ENCODE measurements at regions not wholly inside any gene's neighbourhood (a gene's known extent, or its start where the extent isn't known, plus 50 kb on each side); places are given as distances from the start of the nearest gene placed in this dataset.

DNA sequence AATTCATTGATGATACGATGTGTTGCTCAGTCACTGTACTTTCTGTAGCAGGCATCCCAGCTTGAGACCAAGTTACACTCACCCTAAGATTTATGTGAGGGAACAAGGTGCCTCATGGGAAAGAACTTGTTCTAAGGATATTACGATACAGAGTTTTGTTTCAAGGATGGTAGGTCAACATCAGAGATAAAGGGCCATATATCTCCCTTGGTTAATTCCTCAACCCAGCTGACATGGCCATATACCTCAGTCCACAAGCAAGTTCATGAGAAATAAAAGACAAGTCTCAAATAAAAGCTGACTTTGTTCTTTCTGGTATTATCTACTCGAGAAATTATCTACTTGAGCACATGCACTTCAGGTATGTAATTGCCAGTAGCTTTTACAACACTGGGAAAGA, 1535.9 kb upstream of the IGFBP7 start:
- no peaks in the 10 kb centered on the region for H3K4me1 Mint-ChIP-seq
- H3K9me3 Mint-ChIP-seq, result peaks cover 0 to 21% (median 4%) of the 10 kb centered on the region in 3 donors
- no peak overlapping the region for H3K27ac Mint-ChIP-seq
- no peak overlapping the region for H3K4me3 Mint-ChIP-seq
- no peaks in the 10 kb centered on the region for H3K27me3 Mint-ChIP-seq
- H3K36me3 Mint-ChIP-seq, result no peaks in the 10 kb centered on the region

DNA sequence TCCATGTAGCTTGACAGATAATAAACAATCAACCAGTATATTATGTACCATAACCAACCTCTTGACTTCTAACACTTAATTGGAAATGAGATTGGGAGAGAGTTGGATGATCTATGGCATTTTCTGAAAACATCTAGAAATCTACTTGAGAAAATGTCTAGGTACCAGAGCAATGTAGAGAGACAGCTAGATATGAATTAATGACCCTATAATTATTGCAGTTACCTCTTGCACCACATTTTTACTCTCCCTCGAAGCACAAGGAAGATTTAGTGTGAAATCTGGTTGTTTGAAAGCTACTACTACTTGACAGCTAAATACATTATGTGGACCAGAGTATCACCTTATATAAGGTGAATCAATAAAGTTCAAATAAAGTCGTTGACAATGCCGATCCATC, 1534.4 kb upstream of the IGFBP7 start:
- Mint-ChIP-seq H3K9me3 (peaks cover 2 to 34% (median 2%) of the 10 kb centered on the region in 3 donors), H3K4me1 (no peaks in the 10 kb centered on the region), H3K36me3 (no peaks in the 10 kb centered on the region), H3K27me3 (no peaks in the 10 kb centered on the region), H3K27ac (no peak overlapping the region), H3K4me3 (no peak overlapping the region)

DNA sequence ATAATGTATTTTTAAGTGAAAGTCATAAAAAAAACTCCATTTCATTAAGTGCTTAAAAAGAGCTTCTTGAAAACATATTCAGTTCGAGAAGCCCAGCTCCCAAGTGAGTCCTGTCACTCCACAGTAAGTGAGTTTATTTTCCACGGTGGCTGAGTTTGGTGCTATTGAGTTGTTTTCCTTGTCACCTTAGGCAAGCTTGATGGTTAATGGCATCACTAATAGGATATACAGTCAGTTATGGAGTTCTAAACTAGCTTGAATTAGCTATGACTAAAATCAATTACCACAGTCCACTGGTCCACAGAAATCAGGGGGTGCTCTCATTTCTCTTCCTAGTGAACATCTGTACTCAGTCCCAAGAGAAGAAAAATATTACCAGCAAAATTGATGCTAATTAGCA, 1526.2 kb upstream of the IGFBP7 start:
- H3K27ac Mint-ChIP-seq, result no peak overlapping the region
- no peaks in the 10 kb centered on the region for H3K4me1 Mint-ChIP-seq
- no peak overlapping the region for H3K4me3 Mint-ChIP-seq
- peaks cover 0 to 25% (median 2%) of the 10 kb centered on the region in 3 donors for H3K9me3 Mint-ChIP-seq
- no peaks in the 10 kb centered on the region for H3K36me3 Mint-ChIP-seq
- H3K27me3 Mint-ChIP-seq, result no peaks in the 10 kb centered on the region

DNA sequence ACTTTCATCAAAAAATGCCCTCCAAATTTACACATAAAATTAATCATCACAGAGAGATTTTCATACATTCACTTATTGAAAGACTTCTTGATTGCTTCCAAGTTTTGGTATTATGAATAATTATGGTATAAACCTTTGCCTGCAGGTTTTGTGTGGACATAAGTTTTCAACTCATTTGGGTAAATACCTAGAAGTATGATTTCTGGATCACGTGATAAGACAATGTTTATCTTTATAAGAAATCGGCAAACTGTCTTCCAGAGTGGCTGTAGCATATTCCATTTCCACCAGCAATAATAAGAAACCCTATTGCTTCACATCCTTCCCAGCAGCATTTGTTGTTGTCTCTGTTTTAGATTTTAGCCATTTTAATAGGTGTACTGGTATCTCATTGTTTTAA, 1507.0 kb upstream of the IGFBP7 start:
- no peaks in the 10 kb centered on the region for H3K27me3 Mint-ChIP-seq
- peaks cover 1 to 7% (median 4%) of the 10 kb centered on the region in 3 donors for H3K9me3 Mint-ChIP-seq
- H3K27ac Mint-ChIP-seq, result no peak overlapping the region
- no peak overlapping the region for H3K4me3 Mint-ChIP-seq
- no peaks in the 10 kb centered on the region for H3K4me1 Mint-ChIP-seq
- peaks cover 2% of the 10 kb centered on the region for H3K36me3 Mint-ChIP-seq

DNA sequence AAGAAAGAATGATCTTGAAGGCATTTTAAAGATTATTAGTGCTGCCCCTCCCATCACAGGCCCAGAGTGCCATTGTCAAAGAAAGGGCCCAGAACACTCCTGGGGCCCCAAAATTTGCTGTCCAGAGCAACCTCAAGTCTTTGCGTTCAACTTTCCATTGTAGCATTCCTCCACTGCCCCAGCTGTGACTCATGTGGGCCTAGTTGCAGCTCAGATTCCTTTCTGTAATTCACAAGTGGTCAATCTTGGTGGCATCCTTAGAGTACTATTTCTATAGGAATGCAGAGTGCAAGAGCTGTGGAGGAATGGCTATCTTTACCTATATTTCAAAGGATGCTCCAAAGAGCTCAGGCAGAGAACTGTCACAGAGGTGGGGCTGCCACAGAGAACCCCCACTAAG, 1500.8 kb upstream of the IGFBP7 start:
- no peak overlapping the region for H3K4me3 Mint-ChIP-seq
- H3K36me3 Mint-ChIP-seq, result peaks cover 2% of the 10 kb centered on the region
- H3K4me1 Mint-ChIP-seq, result no peaks in the 10 kb centered on the region
- peaks cover 1 to 7% (median 1%) of the 10 kb centered on the region in 3 donors for H3K9me3 Mint-ChIP-seq
- H3K27ac Mint-ChIP-seq, result no peak overlapping the region
- H3K27me3 Mint-ChIP-seq, result no peaks in the 10 kb centered on the region

- H3K9me3 Mint-ChIP-seq, result peaks cover 1 to 11% (median 10%) of the 10 kb centered on the region in 3 donors
- H3K4me1 Mint-ChIP-seq, result no peaks in the 10 kb centered on the region
- no peaks in the 10 kb centered on the region for H3K36me3 Mint-ChIP-seq
- H3K4me3 Mint-ChIP-seq, result no peak overlapping the region
- H3K27me3 Mint-ChIP-seq, result no peaks in the 10 kb centered on the region
- H3K27ac Mint-ChIP-seq, result no peak overlapping the region
Measured at GRCh38 chr4:58606303-58606702, 1496.1 kb upstream of the IGFBP7 start.

DNA sequence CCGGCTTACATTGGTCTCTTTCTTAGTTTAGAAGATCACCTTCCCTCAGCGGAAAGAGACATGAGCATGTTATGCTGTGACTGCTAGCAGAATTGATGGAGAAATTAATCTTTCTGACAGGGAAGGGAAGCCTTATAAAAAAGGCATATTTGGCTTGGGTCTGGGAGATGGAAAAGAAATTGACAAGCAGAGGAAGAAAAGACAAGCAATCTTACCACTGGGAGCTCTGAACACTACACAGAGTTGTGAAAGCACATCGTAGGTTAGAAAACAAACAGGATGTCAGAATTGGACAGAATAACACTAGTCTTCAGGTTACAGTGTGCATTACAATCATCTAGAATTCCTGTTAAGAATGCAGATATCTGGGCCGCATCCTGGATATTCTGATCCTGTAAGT, 1493.8 kb upstream of the IGFBP7 start:
- H3K4me1 Mint-ChIP-seq, result no peaks in the 10 kb centered on the region
- no peak overlapping the region for H3K4me3 Mint-ChIP-seq
- no peaks in the 10 kb centered on the region for H3K36me3 Mint-ChIP-seq
- peaks cover 0 to 14% (median 11%) of the 10 kb centered on the region in 3 donors for H3K9me3 Mint-ChIP-seq
- H3K27me3 Mint-ChIP-seq, result no peaks in the 10 kb centered on the region
- no peak overlapping the region for H3K27ac Mint-ChIP-seq

GRCh38 chr4:58602731-58603359, 1492.7 kb upstream of the IGFBP7 start:
- H3K4me3 Mint-ChIP-seq, result no peak overlapping the region
- H3K36me3 Mint-ChIP-seq, result no peaks in the 10 kb centered on the region
- H3K27ac Mint-ChIP-seq, result no peak overlapping the region
- no peaks in the 10 kb centered on the region for H3K4me1 Mint-ChIP-seq
- H3K9me3 Mint-ChIP-seq, result peaks cover 0 to 14% (median 12%) of the 10 kb centered on the region in 3 donors
- H3K27me3 Mint-ChIP-seq, result no peaks in the 10 kb centered on the region

GRCh38 chr4:58602022-58602421, 1491.8 kb upstream of the IGFBP7 start:
- Mint-ChIP-seq H3K4me3 (no peak overlapping the region), H3K27ac (no peak overlapping the region), H3K4me1 (no peaks in the 10 kb centered on the region), H3K9me3 (peaks cover 0 to 14% (median 12%) of the 10 kb centered on the region in 3 donors), H3K36me3 (no peaks in the 10 kb centered on the region), H3K27me3 (no peaks in the 10 kb centered on the region)

DNA sequence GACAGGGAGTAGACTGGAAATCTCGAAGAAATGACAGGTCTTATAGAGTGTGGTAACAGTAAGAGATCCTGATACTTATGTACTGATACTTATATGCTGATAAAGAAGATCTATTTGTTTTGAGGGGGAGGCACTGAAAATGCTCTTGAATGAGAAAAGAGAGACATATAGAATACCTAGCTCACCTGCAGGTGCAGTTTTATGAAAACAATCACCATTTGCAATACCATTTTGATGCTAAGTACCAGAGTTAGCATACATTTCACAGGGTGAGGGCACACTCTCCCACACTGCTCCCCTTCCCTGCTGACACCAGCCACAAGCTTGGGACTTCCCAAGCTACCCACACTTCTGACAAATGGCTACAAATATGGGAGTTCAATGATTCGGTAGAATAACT, 1490.1 kb upstream of the IGFBP7 start:
- Mint-ChIP-seq H3K4me1 (no peaks in the 10 kb centered on the region), H3K27me3 (no peaks in the 10 kb centered on the region), H3K36me3 (no peaks in the 10 kb centered on the region), H3K4me3 (no peak overlapping the region), H3K27ac (no peak overlapping the region), H3K9me3 (peaks cover 0 to 14% (median 10%) of the 10 kb centered on the region in 3 donors)

GRCh38 chr4:58590722-58591121, 1480.5 kb upstream of the IGFBP7 start:
- Mint-ChIP-seq H3K9me3 (peaks cover 0 to 4% (median 0%) of the 10 kb centered on the region in 3 donors), H3K27me3 (no peaks in the 10 kb centered on the region), H3K4me3 (no peak overlapping the region), H3K27ac (no peak overlapping the region), H3K4me1 (no peaks in the 10 kb centered on the region), H3K36me3 (no peaks in the 10 kb centered on the region)

- H3K9me3 Mint-ChIP-seq, result peaks cover 2 to 3% (median 2%) of the 10 kb centered on the region in 3 donors
- H3K27ac Mint-ChIP-seq, result no peak overlapping the region
- H3K4me1 Mint-ChIP-seq, result no peaks in the 10 kb centered on the region
- no peaks in the 10 kb centered on the region for H3K27me3 Mint-ChIP-seq
- no peak overlapping the region for H3K4me3 Mint-ChIP-seq
- H3K36me3 Mint-ChIP-seq, result no peaks in the 10 kb centered on the region
Measured at GRCh38 chr4:58587856-58588255, 1477.7 kb upstream of the IGFBP7 start.

DNA sequence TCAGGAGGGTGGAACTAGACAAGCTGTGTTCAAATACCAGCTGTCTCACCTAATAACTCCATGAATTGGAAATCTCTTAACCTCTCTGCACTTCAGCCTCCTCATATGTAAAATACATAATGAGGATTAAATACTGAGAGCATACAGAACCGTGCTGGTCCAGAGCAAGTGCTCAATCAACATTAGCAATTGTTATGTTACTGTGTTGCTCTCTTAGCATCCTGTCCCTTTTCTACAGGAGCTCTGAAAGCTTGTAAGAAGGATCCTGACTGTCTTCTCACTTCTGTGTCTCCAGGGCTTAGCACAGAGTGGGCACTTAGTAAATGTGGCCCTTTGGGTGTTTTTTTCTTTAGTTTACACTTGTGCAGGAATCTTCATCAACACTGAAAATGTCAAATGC, 1456.1 kb upstream of the IGFBP7 start:
- Mint-ChIP-seq H3K9me3 (peaks cover 0 to 4% (median 0%) of the 10 kb centered on the region in 3 donors), H3K27ac (no peak overlapping the region), H3K4me3 (no peak overlapping the region), H3K36me3 (no peaks in the 10 kb centered on the region), H3K27me3 (no peaks in the 10 kb centered on the region), H3K4me1 (no peaks in the 10 kb centered on the region)

DNA sequence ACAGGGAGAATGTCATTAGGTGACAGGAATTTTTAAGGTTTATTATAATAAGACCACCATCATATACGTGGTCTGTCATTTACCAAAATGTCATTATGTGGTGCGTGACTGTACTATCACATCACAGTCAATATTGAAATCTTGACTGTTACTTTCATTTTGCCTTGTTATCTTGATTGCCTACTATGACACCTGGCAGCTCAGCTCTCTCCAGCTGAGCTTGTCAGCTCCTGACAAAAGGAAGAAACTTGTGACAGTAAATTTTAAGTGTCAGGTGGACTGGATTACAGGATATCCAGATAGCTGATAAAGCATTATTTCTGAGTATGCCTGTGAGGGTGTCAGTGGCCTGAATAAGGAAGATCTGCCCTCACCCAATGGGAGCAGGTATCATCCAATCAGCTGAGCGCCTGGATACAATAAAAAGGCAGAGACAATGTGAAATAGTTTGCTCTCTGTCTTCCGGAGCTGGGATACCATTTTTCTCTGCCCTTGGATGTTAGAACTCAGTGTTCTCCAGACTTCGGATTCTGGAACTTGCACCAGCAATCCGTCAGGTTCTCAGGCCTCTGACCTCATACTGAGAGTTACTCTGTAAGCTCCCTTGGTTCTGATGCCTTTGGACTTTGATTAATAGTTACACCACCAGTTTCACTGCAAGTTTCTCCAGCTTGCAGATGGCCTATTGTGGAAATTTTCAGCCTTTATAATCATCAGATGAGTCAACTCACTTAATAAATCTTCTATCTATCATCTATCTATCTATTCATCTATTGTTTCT, 1454.7 kb upstream of the IGFBP7 start:
- no peak overlapping the region for H3K27ac Mint-ChIP-seq
- H3K4me1 Mint-ChIP-seq, result peaks cover 0 to 1% (median 0%) of the 10 kb centered on the region in 3 donors
- peaks cover 0 to 2% (median 0%) of the 10 kb centered on the region in 3 donors for H3K9me3 Mint-ChIP-seq
- no peak overlapping the region for H3K4me3 Mint-ChIP-seq
- H3K36me3 Mint-ChIP-seq, result no peaks in the 10 kb centered on the region
- no peaks in the 10 kb centered on the region for H3K27me3 Mint-ChIP-seq

- Mint-ChIP-seq H3K36me3 (peaks cover 1% of the 10 kb centered on the region), H3K4me1 (peaks cover 0 to 1% (median 0%) of the 10 kb centered on the region in 3 donors), H3K27ac (no peak overlapping the region), H3K9me3 (peaks cover 0 to 2% (median 0%) of the 10 kb centered on the region in 3 donors), H3K27me3 (no peaks in the 10 kb centered on the region), H3K4me3 (no peak overlapping the region)
Measured at GRCh38 chr4:58561170-58561569, 1451.0 kb upstream of the IGFBP7 start.

DNA sequence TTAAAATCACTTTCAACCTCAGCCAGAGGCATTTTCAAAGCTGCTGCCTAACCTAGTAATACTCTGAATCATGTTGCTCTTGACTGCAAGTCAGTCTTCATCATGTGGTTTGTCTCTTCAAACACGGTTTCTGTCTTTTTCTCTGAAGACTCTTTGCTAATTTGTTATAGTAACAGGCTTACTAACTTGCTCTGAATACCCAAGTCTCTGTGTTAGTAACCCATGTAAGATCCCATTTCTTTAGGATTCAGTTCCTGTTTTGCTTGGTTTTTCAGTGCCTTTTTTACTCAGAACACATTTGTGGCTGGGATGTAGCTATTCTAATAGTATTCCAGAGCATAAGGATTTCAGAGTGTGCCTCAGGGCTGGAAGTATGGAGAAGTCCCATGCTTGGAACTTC, 1450.6 kb upstream of the IGFBP7 start:
- Mint-ChIP-seq H3K27me3 (no peaks in the 10 kb centered on the region), H3K4me3 (no peak overlapping the region), H3K27ac (no peak overlapping the region), H3K9me3 (peaks cover 0 to 2% (median 0%) of the 10 kb centered on the region in 3 donors), H3K36me3 (peaks cover 1% of the 10 kb centered on the region), H3K4me1 (peaks cover 0 to 1% (median 0%) of the 10 kb centered on the region in 3 donors)

All from IgD-negative memory B cell (primary cell).